ENCODE measurements at regions not wholly inside any gene's neighbourhood (a gene's known extent, or its start where the extent isn't known, plus 50 kb on each side); places are given as distances from the start of the nearest gene placed in this dataset.

- TF ChIP-seq CTCF (IDR thresholded peaks at IDR 0.05) (no peak), POLR2A (IDR thresholded peaks at IDR 0.05) (no peak)
Observed at GRCh38 chr18:39232937-39233336, 1667.3 kb upstream of the CELF4 start.
